H1 (cell line): ENCODE measurements at regions not wholly inside any gene's neighbourhood (a gene's known extent, or its start where the extent isn't known, plus 50 kb on each side); places are given as distances from the start of the nearest gene placed in this dataset.

Source experiments
- CTCF ChIA-PET: fragments of 300-600 bp; sonication (Branson Sonifier 250); formaldehyde crosslinking; loops from one replicate; lab custom pipeline; 2021; ENCODE audit not compliant: partially characterized antibody; lab: Charles Lee
- POLR2A ChIA-PET: fragments of 300-600 bp; sonication (Branson Sonifier 250); formaldehyde crosslinking; loops from one replicate; lab custom pipeline; 2021; ENCODE audit warnings: inconsistent platforms; ENCODE audit not compliant: partially characterized antibody; lab: Charles Lee
- DNase-seq, 2 experiments: peaks; one replicate each; pipeline versions ENCODE4 v3.0.0 to v3.0.0-alpha.2; 2010 to 2022; ENCODE audit warnings: low spot score in 2 of 2, low read depth in 1 of 2, mixed read lengths in 1 of 2
- FAIRE-seq: peaks from 2 replicates; lab custom pipeline; 2011; peaks lifted over from hg19 to GRCh38; lab: Jason Lieb, UNC
- H2AFZ ChIP-seq: 2 replicates; pipeline ENCODE4 v1.8.1; 2012; ENCODE audit warnings: low read length, inconsistent platforms
- H2AK5ac ChIP-seq: 2 replicates; pipeline ENCODE4 v1.6.1; 2013; ENCODE audit warnings: low read depth, low read length
- H2BK120ac ChIP-seq: replicated peaks from 2 replicates; pipeline ENCODE3; 2013; ENCODE audit warnings: low read depth, low read length, inconsistent platforms
- H2BK12ac ChIP-seq: 2 replicates; pipeline ENCODE4 v1.6.1; 2013; ENCODE audit warnings: low read depth, low read length
- H2BK15ac ChIP-seq: 2 replicates; pipeline ENCODE4 v1.6.1; 2013; ENCODE audit warnings: low read length
- H2BK20ac ChIP-seq: 2 replicates; pipeline ENCODE4 v1.6.1; 2013; ENCODE audit warnings: low read length
- H2BK5ac ChIP-seq: 2 replicates; pipeline ENCODE4 v1.6.1; 2013; ENCODE audit warnings: low read depth, low read length
- H3K14ac ChIP-seq: 2 replicates; pipeline ENCODE4 v1.6.1; 2013; ENCODE audit warnings: inconsistent platforms; ENCODE audit not compliant: insufficient read length
- H3K18ac ChIP-seq: 2 replicates; pipeline ENCODE4 v1.6.1; 2013; ENCODE audit warnings: low read length; ENCODE audit errors: extremely low read depth
- H3K23ac ChIP-seq: 2 replicates; pipeline ENCODE4 v1.6.1; 2013; ENCODE audit warnings: inconsistent platforms; ENCODE audit not compliant: insufficient read length
- H3K23me2 ChIP-seq: 2 replicates; pipeline ENCODE4 v1.6.1; 2013; ENCODE audit warnings: low read depth, low read length
- H3K27ac ChIP-seq: 2 replicates; pipeline ENCODE4 v1.6.1; 2011; ENCODE audit warnings: low read depth, low read length, inconsistent platforms
- H3K27me3 ChIP-seq, 4 experiments: replicated peaks in 1 of 4; 1 replicate in 1 of 4; 2 replicates in 3 of 4; pipeline versions ENCODE4 v1.6.1 to v1.8.1; 2011 to 2013; ENCODE audit warnings: low read length in 3 of 4, mild to moderate bottlenecking in 3 of 4, inconsistent platforms in 2 of 4, mixed read lengths in 2 of 4, moderate library complexity in 1 of 4; ENCODE audit not compliant: control insufficient read depth in 3 of 4, insufficient read depth in 3 of 4; ENCODE audit errors: extremely low read depth in 1 of 4
- H3K36me3 ChIP-seq, 4 experiments: 2 replicates each; pipeline versions ENCODE4 v1.6.1 to v1.8.1; 2011 to 2013; ENCODE audit warnings: mild to moderate bottlenecking in 4 of 4, low read length in 3 of 4, moderate library complexity in 2 of 4, control low read depth in 1 of 4, inconsistent platforms in 1 of 4; ENCODE audit not compliant: insufficient read depth in 4 of 4, control insufficient read depth in 2 of 4
- H3K4ac ChIP-seq: replicated peaks from 2 replicates; pipeline ENCODE3; 2013; ENCODE audit warnings: low read length, low read depth, mixed read lengths, inconsistent platforms; ENCODE audit not compliant: insufficient read length
- H3K4me1 ChIP-seq, 4 experiments: replicated peaks in 1 of 4; 1 replicate in 1 of 4; 2 replicates in 3 of 4; pipeline versions ENCODE4 v1.6.1 to v1.8.1; 2011 to 2013; ENCODE audit warnings: low read length in 3 of 4, inconsistent platforms in 2 of 4, mixed read lengths in 1 of 4; ENCODE audit not compliant: insufficient read depth in 4 of 4, control insufficient read depth in 3 of 4
- H3K4me2 ChIP-seq, 2 experiments: 2 replicates each; pipeline versions ENCODE4 v1.6.1 to v1.8.1; 2011 to 2013; ENCODE audit warnings: low read depth in 2 of 2, low read length in 2 of 2, control low read depth in 1 of 2, inconsistent platforms in 1 of 2, mild to moderate bottlenecking in 1 of 2; ENCODE audit not compliant: insufficient read depth in 1 of 2
- H3K4me3 ChIP-seq, 4 experiments: fragments of 200-600, 300-600 bp in 1 of 4; sonication (generic), shearing (Covaris generic), sonication (Bioruptor Twin) in 1 of 4; 2 replicates each; pipeline versions ENCODE4 v1.5.1 to v1.8.1; 2011 to 2016; ENCODE audit warnings: low read length in 4 of 4, low read depth in 3 of 4, control low read depth in 2 of 4, inconsistent platforms in 2 of 4, mild to moderate bottlenecking in 2 of 4, mixed read lengths in 1 of 4, moderate library complexity in 1 of 4; ENCODE audit not compliant: insufficient read depth in 2 of 4; ENCODE audit errors: extremely low read depth in 1 of 4
- H3K56ac ChIP-seq: replicated peaks from 2 replicates; pipeline ENCODE3; 2013; ENCODE audit warnings: low read depth, mild to moderate bottlenecking, mixed read lengths, low read length, inconsistent platforms; ENCODE audit not compliant: insufficient read length
- H3K79me1 ChIP-seq: 2 replicates; pipeline ENCODE4 v1.6.1; 2013; ENCODE audit warnings: low read depth, low read length, control low read depth
- H3K79me2 ChIP-seq, 2 experiments: 2 replicates each; pipeline versions ENCODE4 v1.6.1 to v1.8.1; 2012 to 2013; ENCODE audit warnings: low read length in 2 of 2, mild to moderate bottlenecking in 2 of 2, inconsistent platforms in 1 of 2; ENCODE audit not compliant: insufficient read depth in 2 of 2, control insufficient read depth in 1 of 2
- H3K9ac ChIP-seq, 4 experiments: replicated peaks in 1 of 4; 1 replicate in 1 of 4; 2 replicates in 3 of 4; pipeline versions ENCODE4 v1.6.1 to v1.8.1; 2011 to 2013; ENCODE audit warnings: low read depth in 3 of 4, low read length in 3 of 4, control low read depth in 2 of 4, mild to moderate bottlenecking in 2 of 4, moderate library complexity in 2 of 4, inconsistent platforms in 1 of 4; ENCODE audit errors: extremely low read depth in 1 of 4
- H3K9me3 ChIP-seq, 2 experiments: 2 replicates each; pipeline versions ENCODE4 v1.6.1 to v1.8.1; 2012 to 2013; ENCODE audit warnings: mild to moderate bottlenecking in 2 of 2, moderate library complexity in 2 of 2, control low read depth in 1 of 2, inconsistent platforms in 1 of 2, low read depth in 1 of 2, low read length in 1 of 2, mixed read lengths in 1 of 2; ENCODE audit not compliant: insufficient read depth in 2 of 2
- H4K20me1 ChIP-seq, 2 experiments: replicated peaks in 1 of 2; 2 replicates each; pipeline versions ENCODE3 to v1.8.1; 2011 to 2013; ENCODE audit warnings: inconsistent platforms in 2 of 2, low read length in 2 of 2, mild to moderate bottlenecking in 1 of 2; ENCODE audit not compliant: insufficient read depth in 2 of 2, control insufficient read depth in 1 of 2
- H4K5ac ChIP-seq: 2 replicates; pipeline ENCODE4 v1.6.1; 2013; ENCODE audit warnings: low read length, low read depth, mixed read lengths, inconsistent platforms; ENCODE audit not compliant: insufficient read length
- H4K8ac ChIP-seq: 2 replicates; pipeline ENCODE4 v1.8.0; 2013; ENCODE audit warnings: mild to moderate bottlenecking, moderate library complexity, low read length, inconsistent platforms; ENCODE audit not compliant: insufficient read depth; ENCODE audit errors: extremely low read depth
- H4K91ac ChIP-seq: replicated peaks from 2 replicates; pipeline ENCODE3; 2013; ENCODE audit warnings: low read length, mixed read lengths, inconsistent platforms; ENCODE audit not compliant: insufficient read length
- CTCF ChIP-seq, 3 experiments: IDR thresholded peaks; 1 replicate in 2 of 3; 2 replicates in 1 of 3; pipeline versions ENCODE4 v1.5.1 to v1.6.1; 2011; ENCODE audit warnings: low read length in 3 of 3, mild to moderate bottlenecking in 3 of 3, inconsistent platforms in 2 of 3, low read depth in 1 of 3, moderate library complexity in 1 of 3; ENCODE audit not compliant: insufficient read depth in 1 of 3; ENCODE audit errors: control extremely low read depth in 1 of 3
- MAFK ChIP-seq: IDR thresholded peaks from 2 replicates; pipeline ENCODE4 v1.6.1; 2012; ENCODE audit warnings: low read depth, mild to moderate bottlenecking, improper control_type of control experiment, low read length
- RAD21 ChIP-seq, 2 experiments: IDR thresholded peaks in 1 of 2; conservative IDR thresholded peaks in 1 of 2; 2 replicates each; pipeline ENCODE4 v1.6.1; 2011; ENCODE audit warnings: low read depth in 2 of 2, low read length in 2 of 2, improper control_type of control experiment in 1 of 2, inconsistent platforms in 1 of 2, mild to moderate bottlenecking in 1 of 2, moderate library complexity in 1 of 2
- YY1 ChIP-seq: IDR thresholded peaks from 2 replicates; pipeline ENCODE4 v1.6.1; 2011; ENCODE audit warnings: low read depth, mild to moderate bottlenecking, low read length
- WGBS, 2 experiments: shearing (Covaris generic) in 1 of 2; methylation state at CpG; one replicate each; pipeline versions ENCODE4 v1.1.6 to v1.1.7; 2013 to 2015; ENCODE audit warnings: low lambda C conversion rate in 2 of 2, mixed read lengths in 2 of 2, inconsistent platforms in 1 of 2, low coverage in 1 of 2, missing lambda C conversion rate in 1 of 2; ENCODE audit not compliant: insufficient replicate concordance in 2 of 2, insufficient coverage in 1 of 2, insufficient read length in 1 of 2; ENCODE audit errors: extremely low coverage in 1 of 2, missing lambda C conversion rate in 1 of 2; 5-methylcytosine and 5-hydroxymethylcytosine counted together

DNA sequence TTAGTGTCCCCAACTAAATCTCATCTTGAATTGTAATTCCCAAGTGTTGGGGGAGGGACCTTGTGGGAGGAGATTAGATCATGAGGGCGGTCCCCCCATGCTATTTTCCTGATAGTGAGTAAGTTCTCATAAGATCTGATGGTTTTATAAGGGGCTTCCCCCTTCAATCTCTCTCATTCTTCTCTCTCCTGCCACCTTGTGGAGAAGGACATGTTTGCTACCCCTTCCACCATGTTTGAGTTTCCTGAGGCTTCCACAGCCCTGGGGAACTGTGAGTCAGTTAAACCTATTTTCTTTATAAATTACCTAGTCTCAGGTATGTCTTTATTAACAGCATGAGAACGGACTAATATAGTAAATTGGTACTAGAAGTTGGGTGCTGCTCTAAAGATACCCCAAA is 365.6 kb downstream of the ANKRD7 start:
- no peak overlapping the region for H2BK15ac ChIP-seq
- FAIRE-seq (peak; percentile 13), DNase-seq (peak in 1 of 2 experiments; percentile 58)
- 61% methylated on average over 2 of the region's 2 CpGs; no CpG with 5 or more reads in 1 of the 2 experiments for WGBS, 2 experiments
- no peak overlapping the region for H2AFZ ChIP-seq
- H3K27me3 ChIP-seq, result no peaks in the 10 kb centered on the region
- H4K8ac ChIP-seq, result no peak overlapping the region
- H2BK120ac ChIP-seq, result no peak overlapping the region
- ChIA-PET POLR2A (no interaction called here), CTCF (interaction anchor here (1.5 kb wide), 1 partner anchor 586 kb away, joined by 3 read pairs; no protein-coding TSS in a partner anchor)
- no peak overlapping the region for H2BK20ac ChIP-seq
- H4K20me1 ChIP-seq, result no peaks in the 10 kb centered on the region
- no peak overlapping the region for H3K14ac ChIP-seq
- H3K79me1 ChIP-seq, result no peaks in the 10 kb centered on the region
- H3K9ac ChIP-seq, result no peak overlapping the region
- H3K23me2 ChIP-seq, result no peaks in the 10 kb centered on the region
- H3K4ac ChIP-seq, result no peak overlapping the region
- H3K27ac ChIP-seq, result no peak overlapping the region
- H4K5ac ChIP-seq, result no peak overlapping the region
- no peaks in the 10 kb centered on the region for H3K4me1 ChIP-seq
- H3K23ac ChIP-seq, result no peak overlapping the region
- H2BK5ac ChIP-seq, result no peak overlapping the region
- H3K4me2 ChIP-seq, result no peak overlapping the region
- H4K91ac ChIP-seq, result no peak overlapping the region
- H2AK5ac ChIP-seq, result no peak overlapping the region
- H3K4me3 ChIP-seq, result no peak overlapping the region
- H2BK12ac ChIP-seq, result no peak overlapping the region
- no peaks in the 10 kb centered on the region for H3K36me3 ChIP-seq
- H3K18ac ChIP-seq, result no peak overlapping the region
- H3K79me2 ChIP-seq, result no peaks in the 10 kb centered on the region
- H3K9me3 ChIP-seq, result peaks cover 7 to 9% of the 10 kb centered on the region in 2 experiments; a peak in 2 of 4 replicates
- no peak overlapping the region for H3K56ac ChIP-seq
- peak; percentile 61 to 63 for TF ChIP-seq RAD21 (IDR thresholded peaks at IDR 0.05 in 1 of 2, conservative IDR thresholded peaks at IDR 0.05 in 1 of 2; ENCODE audit: low read depth in 2 of 2, low read length in 2 of 2)
- peak; percentile 66; the same call in 1 of the 2 replicates for TF ChIP-seq YY1
- no peak for TF ChIP-seq MAFK
- TF ChIP-seq CTCF (IDR thresholded peaks at IDR 0.05; ENCODE audit: control extremely low read depth in 1 of 3, insufficient read depth in 1 of 3, low read depth in 1 of 3, low read length in 3 of 3), result peak; percentile 25 to 47 (median 42)
